Hepatocyte (in vitro differentiated cells): ENCODE measurements at regions not wholly inside any gene's neighbourhood (a gene's known extent, or its start where the extent isn't known, plus 50 kb on each side); places are given as distances from the start of the nearest gene placed in this dataset.

Experiments used
- DNase-seq: peaks from one replicate; pipeline ENCODE4 v3.0.0-alpha.2; 2016; ENCODE audit warnings: low spot score
- H2AFZ ChIP-seq: fragments of 200-600 bp; sonication (generic); 2 replicates; pipeline ENCODE4 v1.6.0; 2016; ENCODE audit warnings: antibody characterized with exemption, mild to moderate bottlenecking
- H3K27ac ChIP-seq: fragments of 200-600 bp; sonication (generic); 2 replicates; pipeline ENCODE4 v1.5.1; 2016; ENCODE audit warnings: mild to moderate bottlenecking
- H3K27me3 ChIP-seq: fragments of 200-600 bp; sonication (generic); 2 replicates; pipeline ENCODE4 v1.6.1; 2016
- H3K36me3 ChIP-seq: fragments of 200-600 bp; sonication (generic); replicated peaks from 2 replicates; pipeline ENCODE4 v1.5.1; 2016; ENCODE audit warnings: low read depth; ENCODE audit not compliant: insufficient read depth
- H3K4me1 ChIP-seq: fragments of 200-600 bp; sonication (generic); 2 replicates; pipeline ENCODE4 v1.5.1; 2016; ENCODE audit warnings: mild to moderate bottlenecking, moderate library complexity; ENCODE audit not compliant: insufficient read depth
- H3K4me2 ChIP-seq: fragments of 200-600 bp; sonication (generic); 2 replicates; pipeline ENCODE4 v1.6.0; 2016
- H3K4me3 ChIP-seq: fragments of 200-600 bp; sonication (generic); 2 replicates; pipeline ENCODE4 v1.5.1; 2016; ENCODE audit warnings: mild to moderate bottlenecking
- H3K79me2 ChIP-seq: fragments of 200-600 bp; sonication (generic); 2 replicates; pipeline ENCODE4 v1.6.0; 2017; ENCODE audit warnings: mild to moderate bottlenecking
- H3K9me2 ChIP-seq: fragments of 200-600 bp; sonication (generic); replicated peaks from 2 replicates; pipeline ENCODE4 v1.6.0; 2017; ENCODE audit warnings: mild to moderate bottlenecking; ENCODE audit not compliant: insufficient read depth
- H3K9me3 ChIP-seq: fragments of 200-600 bp; sonication (generic); 2 replicates; pipeline ENCODE4 v1.5.1; 2016; ENCODE audit warnings: low read depth, mild to moderate bottlenecking
- H4K20me1 ChIP-seq: fragments of 200-600 bp; sonication (generic); 2 replicates; pipeline ENCODE4 v1.6.0; 2016; ENCODE audit warnings: mild to moderate bottlenecking; ENCODE audit not compliant: insufficient read depth, poor library complexity, severe bottlenecking
- CTCF ChIP-seq: fragments of 200-600 bp; sonication (generic); IDR thresholded peaks from 2 replicates; pipeline ENCODE4 v1.5.1; 2016; ENCODE audit warnings: antibody characterized with exemption, mild to moderate bottlenecking; ENCODE audit not compliant: poor library complexity
- EZH2 ChIP-seq: fragments of 200-600 bp; sonication (generic); IDR thresholded peaks from 2 replicates; pipeline ENCODE4 v1.6.1; 2016; ENCODE audit warnings: antibody characterized with exemption, mild to moderate bottlenecking, borderline replicate concordance
- EZH2phosphoT487 ChIP-seq: fragments of 200-600 bp; sonication (generic); IDR thresholded peaks from one replicate; pipeline ENCODE4 v1.6.1; 2018; ENCODE audit warnings: antibody characterized with exemption, mild to moderate bottlenecking, low read depth, moderate library complexity; ENCODE audit not compliant: unreplicated experiment, severe bottlenecking
- WGBS: methylation state at CpG from one replicate; pipeline ENCODE4 v1.1.6; 2016; ENCODE audit warnings: low lambda C conversion rate; ENCODE audit errors: missing lambda C conversion rate; 5-methylcytosine and 5-hydroxymethylcytosine counted together

- Histone ChIP-seq H2AFZ (no peak overlapping the region), H3K27me3 (no peaks in the 10 kb centered on the region), H3K4me2 (no peak overlapping the region), H3K79me2 (no peaks in the 10 kb centered on the region), H3K9me2 (no peaks in the 10 kb centered on the region), H3K9me3 (no peaks in the 10 kb centered on the region), H3K36me3 (no peaks in the 10 kb centered on the region), H3K27ac (no peak overlapping the region), H4K20me1 (no peaks in the 10 kb centered on the region), H3K4me1 (no peaks in the 10 kb centered on the region), H3K4me3 (no peak overlapping the region)
- DNase-seq, result no peak
- WGBS, result 69% methylated on average over 10 of the region's 10 CpGs
- TF ChIP-seq EZH2 (no peak), CTCF (no peak), EZH2phosphoT487 (no peak)
Measured at GRCh38 chr3:81980596-81981494, 219.4 kb upstream of the GBE1 start.

GRCh38 chr3:81974751-81975150, 213.3 kb upstream of the GBE1 start:
- Histone ChIP-seq H3K4me1 (no peaks in the 10 kb centered on the region), H3K4me3 (no peak overlapping the region), H3K27ac (no peak overlapping the region), H3K79me2 (no peaks in the 10 kb centered on the region), H2AFZ (no peak overlapping the region), H3K4me2 (no peak overlapping the region), H4K20me1 (no peaks in the 10 kb centered on the region), H3K9me3 (no peaks in the 10 kb centered on the region), H3K9me2 (no peaks in the 10 kb centered on the region), H3K27me3 (no peaks in the 10 kb centered on the region), H3K36me3 (no peaks in the 10 kb centered on the region)
- DNase-seq, result no peak
- 63% methylated on average over 2 of the region's 2 CpGs for WGBS
- no peak for TF ChIP-seq EZH2phosphoT487
- no peak for TF ChIP-seq EZH2
- TF ChIP-seq CTCF, result no peak

GRCh38 chr3:81968658-81969057, 207.2 kb upstream of the GBE1 start:
- Histone ChIP-seq H3K4me2 (no peak overlapping the region), H3K4me3 (no peak overlapping the region), H2AFZ (no peak overlapping the region), H3K9me2 (no peaks in the 10 kb centered on the region), H3K79me2 (no peaks in the 10 kb centered on the region), H3K27ac (no peak overlapping the region), H3K4me1 (no peaks in the 10 kb centered on the region), H4K20me1 (no peaks in the 10 kb centered on the region), H3K27me3 (no peaks in the 10 kb centered on the region), H3K9me3 (no peaks in the 10 kb centered on the region), H3K36me3 (no peaks in the 10 kb centered on the region)
- TF ChIP-seq CTCF (no peak), EZH2 (no peak), EZH2phosphoT487 (no peak)
- DNase-seq, result no peak
- WGBS, result 59% methylated on average over 4 of the region's 4 CpGs
